HepG2 (cell line): ENCODE measurements at regions not wholly inside any gene's neighbourhood (a gene's known extent, or its start where the extent isn't known, plus 50 kb on each side); places are given as distances from the start of the nearest gene placed in this dataset.

Source experiments
- ATAC-seq: fragments of 200-7000 bp; cut with Tn5 transposase; 3 replicates; pipeline ENCODE4 v1.9.1; 2020; ENCODE audit warnings: mild to moderate bottlenecking, moderate library complexity
- BruUV-seq: library from RNA; stranded (reverse); fragments of 400-500 nt; replicated peaks from 2 replicates; lab custom pipeline; 2021; lab: Mats Ljungman, UMichigan
- CTCF ChIA-PET: fragments of 300-600 bp; formaldehyde crosslinking; extraction: SDS; loops from one replicate; lab custom pipeline; 2021; ENCODE audit warnings: low total read pairs, inconsistent platforms, low intra/inter-chr PET ratio; lab: Yijun Ruan, JAX
- POLR2A ChIA-PET: fragments of 350-600 bp; sonication (Branson Sonifier 250); formaldehyde crosslinking; loops from one replicate; lab custom pipeline; 2020; ENCODE audit warnings: antibody characterized with exemption, inconsistent platforms; lab: Yijun Ruan, JAX
- DNase-seq: peaks from one replicate; pipeline ENCODE4 v3.0.0-alpha.2; 2015; ENCODE audit warnings: low spot score
- FAIRE-seq: peaks from 3 replicates; lab custom pipeline; 2011; peaks lifted over from hg19 to GRCh38; lab: Jason Lieb, UNC
- H2AFZ ChIP-seq: one replicate; pipeline ENCODE4 v1.6.1; 2011; ENCODE audit warnings: low read length, inconsistent platforms
- H3K27ac ChIP-seq: fragments of 300-600 bp; 3 replicates; pipeline ENCODE4 v1.8.0; 2011; ENCODE audit warnings: mixed run types, mild to moderate bottlenecking, mixed read lengths, low read length, inconsistent platforms; ENCODE audit not compliant: insufficient read depth; ENCODE audit errors: extremely low read length
- H3K27me3 ChIP-seq, 2 experiments: fragments of 200-600 bp in 1 of 2; 2 replicates in 1 of 2; 3 replicates in 1 of 2; pipeline versions ENCODE4 v1.6.0 to v1.8.0; 2011; ENCODE audit warnings: low read length in 2 of 2, mild to moderate bottlenecking in 2 of 2, moderate library complexity in 2 of 2, inconsistent platforms in 1 of 2; ENCODE audit not compliant: insufficient read depth in 2 of 2, control insufficient read depth in 1 of 2
- H3K36me3 ChIP-seq, 2 experiments: fragments of 200-600 bp in 1 of 2; replicated peaks in 1 of 2; 2 replicates in 1 of 2; 3 replicates in 1 of 2; pipeline versions ENCODE4 v1.5.1 to v1.8.0; 2011; ENCODE audit warnings: low read length in 2 of 2, inconsistent platforms in 1 of 2; ENCODE audit not compliant: insufficient read depth in 2 of 2, control insufficient read depth in 1 of 2
- H3K4me1 ChIP-seq: 2 replicates; pipeline ENCODE4 v1.5.1; 2012; ENCODE audit warnings: low read length, inconsistent platforms; ENCODE audit not compliant: insufficient read depth
- H3K4me2 ChIP-seq: 2 replicates; pipeline ENCODE4 v1.6.0; 2011; ENCODE audit warnings: low read depth, low read length, inconsistent platforms
- H3K4me3 ChIP-seq, 3 experiments: fragments of 200-600 bp in 1 of 3; sonication (generic), shearing (Covaris generic) in 1 of 3; replicated peaks in 1 of 3; 2 replicates each; pipeline ENCODE4 v1.5.1; 2011 to 2016; ENCODE audit warnings: low read length in 3 of 3, inconsistent platforms in 2 of 3, low read depth in 2 of 3, mild to moderate bottlenecking in 2 of 3, control low read depth in 1 of 3, mixed read lengths in 1 of 3; ENCODE audit not compliant: insufficient read depth in 1 of 3
- H3K79me2 ChIP-seq: one replicate; pipeline ENCODE4 v1.6.1; 2011; ENCODE audit warnings: low read length, inconsistent platforms; ENCODE audit not compliant: insufficient read depth
- H3K9ac ChIP-seq: 2 replicates; pipeline ENCODE4 v1.6.0; 2011; ENCODE audit warnings: mild to moderate bottlenecking, low read depth, low read length, inconsistent platforms; ENCODE audit not compliant: insufficient read depth
- H3K9me3 ChIP-seq: 2 replicates; pipeline ENCODE4 v1.5.1; 2012; ENCODE audit warnings: mild to moderate bottlenecking, low read length
- H4K20me1 ChIP-seq: 2 replicates; pipeline ENCODE4 v1.6.0; 2011; ENCODE audit warnings: inconsistent platforms, mild to moderate bottlenecking, low read length, moderate library complexity; ENCODE audit not compliant: insufficient read depth
- BHLHE40 ChIP-seq: IDR thresholded peaks from 2 replicates; pipeline ENCODE4 v1.6.1; 2011; ENCODE audit warnings: low read length, improper control_type of control experiment
- KLF15 ChIP-seq: sonication (generic); formaldehyde crosslinking; IDR thresholded peaks from 2 replicates; pipeline ENCODE4 v1.8.1; 2023; ENCODE audit warnings: borderline replicate concordance, mild to moderate bottlenecking, inconsistent platforms, missing genetic modification reagents, mixed read lengths
- MAFG ChIP-seq: sonication (generic); formaldehyde crosslinking; IDR thresholded peaks from 2 replicates; pipeline ENCODE4 v1.5.1; 2020; ENCODE audit warnings: mild to moderate bottlenecking, missing genetic modification reagents
- NR2F2 ChIP-seq: IDR thresholded peaks from 2 replicates; pipeline ENCODE4 v1.6.1; 2012; ENCODE audit warnings: low read depth, inconsistent platforms, borderline replicate concordance
- ZNF678 ChIP-seq: sonication (generic); formaldehyde crosslinking; IDR thresholded peaks from 2 replicates; pipeline ENCODE4 v1.4.0; 2020; ENCODE audit warnings: mild to moderate bottlenecking, missing genetic modification reagents
- ZNF83 ChIP-seq: sonication (generic); formaldehyde crosslinking; IDR thresholded peaks from 2 replicates; pipeline ENCODE4 v1.4.0; 2020; ENCODE audit warnings: missing genetic modification reagents, mild to moderate bottlenecking, borderline replicate concordance
- WGBS: methylation state at CpG from one replicate; pipeline ENCODE4 v1.1.6; 2017; ENCODE audit warnings: low lambda C conversion rate; 5-methylcytosine and 5-hydroxymethylcytosine counted together
- in situ Hi-C: cut with HindIII; loops from 2 replicates; pipeline ENCODE4 v1.10.0; 2017; ENCODE audit warnings: low pct_unique_long_range_greater_than_20kb; ENCODE audit not compliant: extremely low pct_ligation_motif_present
- intact Hi-C: fragments of 100-400 bp; cut with micrococcal nuclease; formaldehyde crosslinking; loops from one replicate; pipeline ENCODE4 v1.10.0; 2022; ENCODE audit not compliant: unreplicated experiment
- TF ChIP-seq, protein P1 (sequence below): fragments of 450-650 bp; IDR thresholded peaks from 2 replicates; pipeline ENCODE4 v1.6.1; 2016
- TF ChIP-seq, protein P2 (sequence below): sonication (generic); formaldehyde crosslinking; IDR thresholded peaks from 2 replicates; pipeline ENCODE4 v1.8.1; 2023; ENCODE audit warnings: mild to moderate bottlenecking, moderate library complexity, missing genetic modification reagents

DNA sequence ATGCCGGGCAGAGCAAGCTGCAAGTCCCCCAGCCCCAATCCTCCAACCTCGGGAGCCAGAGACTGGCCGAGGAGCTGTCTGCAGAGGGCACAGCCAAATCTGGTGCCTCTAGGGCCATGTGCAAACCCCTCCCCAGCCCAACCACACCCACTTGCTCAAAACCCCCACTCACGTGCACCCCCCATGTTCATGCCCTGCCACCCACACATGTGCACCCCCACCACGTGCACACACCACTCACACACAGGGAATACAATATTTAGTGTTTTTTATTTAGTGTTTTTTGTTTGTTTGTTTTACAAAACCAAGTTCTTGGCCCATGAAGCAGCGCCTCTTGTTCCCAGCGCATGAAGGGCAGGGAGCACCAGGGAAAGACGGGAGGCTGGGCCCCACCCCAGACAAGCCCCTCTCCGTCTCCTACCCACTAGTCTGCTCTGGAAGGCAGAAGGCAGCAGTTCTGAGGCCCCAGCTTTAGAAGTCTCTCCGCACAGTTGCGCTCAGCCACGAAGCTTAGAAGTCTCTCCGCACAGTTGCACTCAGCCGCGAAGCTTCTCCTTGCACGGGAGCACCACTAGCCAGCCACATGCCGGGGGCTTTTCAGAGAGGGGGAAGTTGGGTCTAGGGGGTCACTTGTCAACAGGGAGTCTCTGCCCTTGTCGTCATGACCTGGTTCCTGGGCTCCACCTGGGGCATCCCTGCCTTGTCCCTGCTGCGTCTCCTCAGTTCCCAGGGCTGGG, 276.1 kb upstream of the HDAC4 start:
- FAIRE-seq: no peak
- H3K36me3 ChIP-seq: no peaks in the 10 kb centered on the region
- TF ChIP-seq ZNF83 (CRISPR knock-in tag) (no peak), KLF15 (CRISPR knock-in tag) (no peak), MAFG (CRISPR knock-in tag) (no peak), ZNF678 (no peak), BHLHE40 (0 out of 2 replicates have a peak, but pooled peaks have one; percentile 5), NR2F2 (no peak)
- TF ChIP-seq, protein P1, sequence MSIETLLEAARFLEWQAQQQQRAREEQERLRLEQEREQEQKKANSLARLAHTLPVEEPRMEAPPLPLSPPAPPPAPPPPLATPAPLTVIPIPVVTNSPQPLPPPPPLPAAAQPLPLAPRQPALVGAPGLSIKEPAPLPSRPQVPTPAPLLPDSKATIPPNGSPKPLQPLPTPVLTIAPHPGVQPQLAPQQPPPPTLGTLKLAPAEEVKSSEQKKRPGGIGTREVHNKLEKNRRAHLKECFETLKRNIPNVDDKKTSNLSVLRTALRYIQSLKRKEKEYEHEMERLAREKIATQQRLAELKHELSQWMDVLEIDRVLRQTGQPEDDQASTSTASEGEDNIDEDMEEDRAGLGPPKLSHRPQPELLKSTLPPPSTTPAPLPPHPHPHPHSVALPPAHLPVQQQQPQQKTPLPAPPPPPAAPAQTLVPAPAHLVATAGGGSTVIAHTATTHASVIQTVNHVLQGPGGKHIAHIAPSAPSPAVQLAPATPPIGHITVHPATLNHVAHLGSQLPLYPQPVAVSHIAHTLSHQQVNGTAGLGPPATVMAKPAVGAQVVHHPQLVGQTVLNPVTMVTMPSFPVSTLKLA: peak; percentile 87
- TF ChIP-seq, protein P2, sequence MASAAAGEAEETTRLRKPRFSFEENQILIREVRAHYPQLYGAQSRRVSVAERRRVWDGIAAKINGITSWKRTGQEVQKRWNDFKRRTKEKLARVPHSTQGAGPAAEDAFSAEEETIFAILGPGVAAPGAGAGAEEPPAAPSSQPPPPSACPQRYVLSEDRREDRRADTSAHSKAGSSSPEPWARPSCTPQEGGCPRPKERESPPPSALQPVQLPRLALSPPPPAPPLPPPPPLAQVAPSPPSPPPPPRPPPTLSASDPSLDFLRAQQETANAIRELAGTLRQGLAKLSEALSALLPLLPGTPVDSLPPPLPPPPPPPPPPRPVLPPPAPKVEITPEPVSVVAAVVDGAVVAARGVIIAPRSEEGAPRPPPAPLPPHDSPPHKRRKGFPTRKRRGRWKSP (CRISPR knock-in tag): no peak
- intact Hi-C loops (no loop called here), in situ Hi-C loops (no loop called here)
- ChIA-PET CTCF (no interaction called here), POLR2A (no interaction called here)
- no peak overlapping the region for H3K4me2 ChIP-seq
- peaks cover 5 to 59% of the 10 kb centered on the region in 2 experiments; a peak in 3 of 5 replicates for H3K27me3 ChIP-seq
- no peaks in the 10 kb centered on the region for H3K79me2 ChIP-seq
- H4K20me1 ChIP-seq: no peaks in the 10 kb centered on the region
- no peak overlapping the region for H2AFZ ChIP-seq
- H3K9ac ChIP-seq: no peak overlapping the region
- H3K27ac ChIP-seq: no peak overlapping the region
- BruUV-seq: no TSS peak
- WGBS: 52% methylated on average over 16 of the region's 19 CpGs
- no peaks in the 10 kb centered on the region for H3K9me3 ChIP-seq
- no peak overlapping the region for H3K4me3 ChIP-seq
- H3K4me1 ChIP-seq: no peaks in the 10 kb centered on the region
- no peak for DNase-seq
- ATAC-seq: no peak; the same call in 2 of the 3 replicates
